Gastroesophageal sphincter (tissue), 3 donors: ENCODE measurements at regions not wholly inside any gene's neighbourhood (a gene's known extent, or its start where the extent isn't known, plus 50 kb on each side); places are given as distances from the start of the nearest gene placed in this dataset.

Experiments used
- CTCF ChIP-seq, 4 experiments: fragments of 200-600 bp in 2 of 4; fragments of 450-650 bp in 2 of 4; sonication (generic) in 1 of 4; IDR thresholded peaks; one replicate each; pipeline ENCODE4 v1.5.1; 2017 to 2019; ENCODE audit warnings: antibody characterized with exemption in 4 of 4, mild to moderate bottlenecking in 2 of 4, moderate library complexity in 2 of 4
- EP300 ChIP-seq: sonication (generic); formaldehyde crosslinking; IDR thresholded peaks from one replicate; pipeline ENCODE4 v1.6.1; 2017; ENCODE audit warnings: antibody characterized with exemption, mild to moderate bottlenecking
- POLR2A ChIP-seq, 2 donors: fragments of 450-650 bp; IDR thresholded peaks; one replicate each; pipeline ENCODE4 v1.6.1; 2017; ENCODE audit warnings: antibody characterized with exemption in 2 of 2, mild to moderate bottlenecking in 2 of 2, moderate library complexity in 1 of 2
- POLR2AphosphoS5 ChIP-seq: sonication (generic); formaldehyde crosslinking; IDR thresholded peaks from one replicate; pipeline ENCODE4 v1.6.1; 2017; ENCODE audit warnings: antibody characterized with exemption

- no peak for TF ChIP-seq CTCF (IDR thresholded peaks at IDR 0.05)
- no peak for TF ChIP-seq POLR2AphosphoS5
- TF ChIP-seq POLR2A (IDR thresholded peaks at IDR 0.05), result no peak
- no peak for TF ChIP-seq EP300
Observed at GRCh38 chr20:48226642-48227041, 441.4 kb upstream of the SULF2 start.
